A673 (cell line): ENCODE measurements at regions not wholly inside any gene's neighbourhood (a gene's known extent, or its start where the extent isn't known, plus 50 kb on each side); places are given as distances from the start of the nearest gene placed in this dataset.

Experiments used
- CTCF ChIP-seq: fragments of 300-800, 200-600 bp; sonication (generic); conservative IDR thresholded peaks from 2 replicates; pipeline ENCODE4 v1.5.1; 2017; ENCODE audit warnings: low read depth, mild to moderate bottlenecking, antibody characterized with exemption, low read length, moderate library complexity, mixed read lengths
- EZH2 ChIP-seq: fragments of 200-600 bp; sonication (generic); IDR thresholded peaks from 2 replicates; pipeline ENCODE4 v1.6.1; 2017; ENCODE audit warnings: borderline replicate concordance, low read depth, mild to moderate bottlenecking, mixed read lengths, antibody characterized with exemption, low read length; ENCODE audit not compliant: poor library complexity, severe bottlenecking

DNA sequence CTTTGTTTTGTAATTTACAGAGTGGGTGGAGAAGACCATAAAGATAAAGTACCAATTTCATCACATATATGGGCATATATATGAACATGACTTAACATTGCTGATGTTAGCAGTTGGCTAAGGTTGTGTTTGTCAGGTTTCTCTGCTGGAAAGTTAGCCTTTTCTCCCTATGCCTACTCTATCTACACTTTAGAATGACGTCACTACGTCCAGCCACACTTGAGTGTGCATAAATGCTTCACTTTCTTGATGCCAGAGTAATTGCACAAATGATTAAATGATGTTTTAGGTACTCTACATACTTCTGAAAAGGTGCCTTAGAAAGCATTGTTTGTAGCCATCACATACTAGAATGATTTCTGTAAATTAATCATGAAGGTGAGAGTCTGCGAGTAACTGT lies 759.2 kb upstream of the MGAT4C start:
- no peak for TF ChIP-seq CTCF
- TF ChIP-seq EZH2: no peak
